ENCODE measurements at regions not wholly inside any gene's neighbourhood (a gene's known extent, or its start where the extent isn't known, plus 50 kb on each side); places are given as distances from the start of the nearest gene placed in this dataset.
"Not testable (repeated sequence)": the region's sequence is repeated elsewhere in the genome, so short reads cannot be mapped to it uniquely, and the experiment has no call there.

GRCh38 chr14:86143248-86143647, 613.3 kb downstream of the FLRT2 start:
- no peak for TF ChIP-seq Cebpa-rat (IDR thresholded peaks at IDR 0.05)
- no peaks in the 10 kb centered on the region for H3K9me3 ChIP-seq (replicated peaks in 1 of 11)
- no peak overlapping the region for H3K9ac ChIP-seq
- no peaks in the 10 kb centered on the region for H4K20me1 ChIP-seq
- H3K4me2 ChIP-seq, result no peak overlapping the region
- no peak overlapping the region for H3K4me3 ChIP-seq
- no peak overlapping the region for H3K27ac ChIP-seq
- no peaks in the 10 kb centered on the region for H3K4me1 ChIP-seq
- H3K27me3 ChIP-seq, result no peaks in the 10 kb centered on the region
- no peaks in the 10 kb centered on the region for H3K36me3 ChIP-seq

- Histone ChIP-seq H3K9me3 (replicated peaks in 1 of 11) (no peaks in the 10 kb centered on the region), H3K9ac (no peak overlapping the region), H4K20me1 (no peaks in the 10 kb centered on the region), H3K4me1 (no peaks in the 10 kb centered on the region), H3K36me3 (no peaks in the 10 kb centered on the region), H3K27me3 (no peaks in the 10 kb centered on the region), H3K4me2 (peak overlapping the region in 1 of 11 experiments; percentile 14; a peak in 1 of 22 replicates), H3K27ac (no peak overlapping the region), H3K4me3 (no peak overlapping the region)
- TF ChIP-seq Cebpa-rat (IDR thresholded peaks at IDR 0.05), result no peak
Observed at GRCh38 chr14:86141966-86142365, 612.0 kb downstream of the FLRT2 start.

DNA sequence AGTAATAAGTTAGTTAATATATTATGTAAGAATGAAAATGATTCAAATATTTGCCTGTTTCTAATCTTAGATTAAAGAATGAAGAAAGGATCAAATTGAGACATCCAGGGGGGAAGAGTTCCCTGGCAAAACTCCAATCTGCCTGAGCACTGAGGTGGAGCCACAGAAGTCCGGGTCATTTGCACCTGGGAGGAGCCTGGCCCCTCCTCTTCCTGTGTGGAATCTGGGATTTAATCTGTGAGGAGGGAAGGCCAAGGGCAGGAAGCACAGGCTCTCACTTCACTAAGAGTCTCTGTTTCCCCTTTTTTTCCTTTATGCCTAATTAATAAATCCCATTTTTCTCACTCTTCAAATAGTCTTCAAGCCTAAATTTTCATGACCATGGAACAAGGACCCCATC, 599.5 kb downstream of the FLRT2 start:
- H3K27ac ChIP-seq, result no peak overlapping the region
- H4K20me1 ChIP-seq, result no peaks in the 10 kb centered on the region
- H3K4me1 ChIP-seq, result no peaks in the 10 kb centered on the region
- no peaks in the 10 kb centered on the region for H3K36me3 ChIP-seq
- no peak overlapping the region for H3K4me2 ChIP-seq
- no peaks in the 10 kb centered on the region for H3K27me3 ChIP-seq
- H3K9me3 ChIP-seq (replicated peaks in 1 of 11), result no peaks in the 10 kb centered on the region
- H3K4me3 ChIP-seq, result no peak overlapping the region
- TF ChIP-seq Cebpa-rat (IDR thresholded peaks at IDR 0.05), result no peak
- no peak overlapping the region for H3K9ac ChIP-seq

- H3K9me3 ChIP-seq (replicated peaks in 1 of 11), result no peaks in the 10 kb centered on the region
- H3K9ac ChIP-seq, result no peak overlapping the region
- H3K27ac ChIP-seq, result no peak overlapping the region
- no peaks in the 10 kb centered on the region for H3K36me3 ChIP-seq
- H3K27me3 ChIP-seq, result no peaks in the 10 kb centered on the region
- no peak overlapping the region for H3K4me2 ChIP-seq
- H3K4me3 ChIP-seq, result no peak overlapping the region
- TF ChIP-seq Cebpa-rat (IDR thresholded peaks at IDR 0.05), result no peak
- no peaks in the 10 kb centered on the region for H3K4me1 ChIP-seq
- no peaks in the 10 kb centered on the region for H4K20me1 ChIP-seq
Observed at GRCh38 chr14:86124328-86124727, 594.4 kb downstream of the FLRT2 start.

DNA sequence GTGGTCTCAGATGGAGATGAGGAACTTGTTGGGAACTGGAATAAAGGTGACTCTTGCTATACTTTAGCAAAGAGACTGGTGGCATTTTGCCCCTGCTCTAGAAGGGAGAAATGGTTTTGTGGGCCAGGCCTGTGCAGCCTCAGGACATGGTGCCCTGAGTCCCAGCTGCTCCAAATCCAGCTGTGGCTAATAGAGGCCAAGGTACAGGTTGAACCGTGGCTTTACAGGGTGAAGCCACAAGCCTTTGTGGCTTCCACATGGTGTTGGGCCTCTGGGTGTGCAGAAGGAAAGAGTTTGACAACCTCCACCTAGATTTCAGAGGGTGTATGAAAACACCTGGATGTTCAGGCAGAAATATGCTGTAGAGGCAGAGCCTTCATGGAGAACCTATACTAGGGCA, 586.0 kb downstream of the FLRT2 start:
- Histone ChIP-seq H3K27ac (no peak overlapping the region), H3K9ac (no peak overlapping the region), H4K20me1 (no peaks in the 10 kb centered on the region), H3K4me3 (no peak overlapping the region), H3K36me3 (no peaks in the 10 kb centered on the region), H3K4me2 (no peak overlapping the region), H3K27me3 (no peaks in the 10 kb centered on the region), H3K4me1 (no peaks in the 10 kb centered on the region), H3K9me3 (replicated peaks in 1 of 11) (peaks cover 0 to 24% (median 0%) of the 10 kb centered on the region in 11 experiments; a peak in 8 of 22 replicates)
- no peak for TF ChIP-seq Cebpa-rat (IDR thresholded peaks at IDR 0.05)

- H3K36me3 ChIP-seq; H3K4me2 ChIP-seq; H4K20me1 ChIP-seq; H3K4me3 ChIP-seq; H3K27ac ChIP-seq; H3K27me3 ChIP-seq; H3K9ac ChIP-seq; H3K9me3 ChIP-seq (replicated peaks in 1 of 11); H3K4me1 ChIP-seq: not testable (repeated sequence)
Observed at GRCh38 chr14:86110871-86111270, 580.9 kb downstream of the FLRT2 start.

GRCh38 chr14:86104691-86105265, 574.8 kb downstream of the FLRT2 start:
- no peaks in the 10 kb centered on the region for H3K27me3 ChIP-seq
- H3K4me2 ChIP-seq, result no peak overlapping the region
- H3K9ac ChIP-seq, result no peak overlapping the region
- H4K20me1 ChIP-seq, result no peaks in the 10 kb centered on the region
- peaks cover 0 to 9% (median 0%) of the 10 kb centered on the region in 10 experiments; a peak in 2 of 20 replicates for H3K4me1 ChIP-seq
- no peak for TF ChIP-seq Cebpa-rat (IDR thresholded peaks at IDR 0.05)
- no peak overlapping the region for H3K4me3 ChIP-seq
- H3K9me3 ChIP-seq (replicated peaks in 1 of 11), result no peaks in the 10 kb centered on the region; a peak in 1 of 22 replicates
- H3K27ac ChIP-seq, result no peak overlapping the region
- H3K36me3 ChIP-seq, result no peaks in the 10 kb centered on the region

GRCh38 chr14:86094512-86094911, 564.6 kb downstream of the FLRT2 start:
- no peak overlapping the region for H3K27ac ChIP-seq
- H3K9me3 ChIP-seq (replicated peaks in 1 of 11), result peaks cover 0 to 10% (median 0%) of the 10 kb centered on the region in 11 experiments; a peak in 6 of 22 replicates
- H3K4me1 ChIP-seq, result no peaks in the 10 kb centered on the region
- H3K4me2 ChIP-seq, result no peak overlapping the region
- H3K36me3 ChIP-seq, result no peaks in the 10 kb centered on the region
- no peaks in the 10 kb centered on the region for H3K27me3 ChIP-seq
- no peak overlapping the region for H3K9ac ChIP-seq
- no peak for TF ChIP-seq Cebpa-rat (IDR thresholded peaks at IDR 0.05)
- H4K20me1 ChIP-seq, result no peaks in the 10 kb centered on the region
- H3K4me3 ChIP-seq, result no peak overlapping the region

- no peak overlapping the region for H3K4me3 ChIP-seq
- no peaks in the 10 kb centered on the region for H4K20me1 ChIP-seq
- H3K9ac ChIP-seq, result no peak overlapping the region
- peaks cover 0 to 8% (median 0%) of the 10 kb centered on the region in 10 experiments; a peak in 6 of 20 replicates for H3K4me1 ChIP-seq
- H3K9me3 ChIP-seq (replicated peaks in 1 of 11), result peaks cover 0 to 10% (median 0%) of the 10 kb centered on the region in 11 experiments; a peak in 6 of 22 replicates
- H3K4me2 ChIP-seq, result no peak overlapping the region
- no peak for TF ChIP-seq Cebpa-rat (IDR thresholded peaks at IDR 0.05)
- H3K36me3 ChIP-seq, result no peaks in the 10 kb centered on the region
- H3K27me3 ChIP-seq, result no peaks in the 10 kb centered on the region
- H3K27ac ChIP-seq, result no peak overlapping the region
Observed at GRCh38 chr14:86091811-86092210, 561.9 kb downstream of the FLRT2 start.

DNA sequence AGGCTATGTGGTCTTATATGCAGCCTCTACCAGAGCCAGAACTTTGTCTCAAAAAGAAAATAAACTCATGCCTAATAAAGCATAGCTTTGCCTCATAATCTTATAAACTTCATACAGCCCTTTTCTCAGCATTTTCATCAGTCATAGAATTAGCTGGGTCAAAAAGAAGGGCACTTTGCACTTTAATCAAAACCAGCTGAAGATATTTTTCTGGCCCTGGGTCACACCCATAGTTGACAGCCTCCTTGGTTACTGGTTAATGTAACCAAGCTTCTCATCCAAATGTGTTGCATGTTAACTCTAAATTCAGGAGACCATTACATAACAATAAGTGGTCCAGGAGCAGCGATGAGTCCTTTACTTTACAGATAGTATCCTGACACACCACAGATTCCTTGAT, 558.2 kb downstream of the FLRT2 start:
- peaks cover 0 to 10% (median 0%) of the 10 kb centered on the region in 11 experiments; a peak in 5 of 22 replicates for H3K9me3 ChIP-seq (replicated peaks in 1 of 11)
- TF ChIP-seq Cebpa-rat (IDR thresholded peaks at IDR 0.05), result no peak
- H3K4me3 ChIP-seq, result no peak overlapping the region
- no peaks in the 10 kb centered on the region for H3K36me3 ChIP-seq
- H3K4me2 ChIP-seq, result no peak overlapping the region
- H4K20me1 ChIP-seq, result no peaks in the 10 kb centered on the region
- H3K27ac ChIP-seq, result no peak overlapping the region
- H3K4me1 ChIP-seq, result peaks cover 5 to 35% (median 14%) of the 10 kb centered on the region in 10 experiments; a peak in 16 of 20 replicates
- H3K9ac ChIP-seq, result no peak overlapping the region
- H3K27me3 ChIP-seq, result no peaks in the 10 kb centered on the region
